K562 (cell line): ENCODE measurements at regions not wholly inside any gene's neighbourhood (a gene's known extent, or its start where the extent isn't known, plus 50 kb on each side); places are given as distances from the start of the nearest gene placed in this dataset.
A peak's percentile ranks its signal among the peaks of the same experiment; 100 is the strongest.

Experiments
- ATAC-seq: fragments of 200-7000 bp; cut with Tn5 transposase; 3 replicates; pipeline ENCODE4 v1.9.1; 2020; ENCODE audit warnings: moderate library complexity
- BruUV-seq: library from RNA; stranded (reverse); fragments of 400-500 nt; replicated peaks from 2 replicates; lab custom pipeline; 2021; lab: Mats Ljungman, UMichigan
- CTCF ChIA-PET: fragments of 300-600 bp; formaldehyde crosslinking; extraction: SDS; loops from one replicate; lab custom pipeline; 2021; ENCODE audit warnings: low intra/inter-chr PET ratio; lab: Yijun Ruan, JAX
- POLR2A ChIA-PET: fragments of 300-600, 350-650 bp; sonication (Branson Sonifier 250); formaldehyde crosslinking; extraction: SDS; loops from one replicate; lab custom pipeline; 2021; ENCODE audit warnings: antibody characterized with exemption, inconsistent platforms; lab: Yijun Ruan, JAX
- DNase-seq, 4 experiments: peaks; one replicate each; pipeline versions ENCODE4 v3.0.0 to v3.0.0-alpha.2; 2011 to 2018; ENCODE audit warnings: low spot score in 3 of 4, mixed read lengths in 3 of 4; ENCODE audit errors: extremely low read depth in 1 of 4
- FAIRE-seq: peaks from 2 replicates; lab custom pipeline; 2011; peaks lifted over from hg19 to GRCh38; lab: Jason Lieb, UNC
- H2AFZ ChIP-seq: 2 replicates; pipeline ENCODE4 v1.6.0; 2011; ENCODE audit warnings: low read depth, low read length, control low read depth, inconsistent platforms
- H3K27ac ChIP-seq: fragments of 200-600 bp; 3 replicates; pipeline ENCODE4 v1.8.0; 2011; ENCODE audit warnings: low read depth, mild to moderate bottlenecking, control low read depth, inconsistent platforms, low read length, moderate library complexity, mixed read lengths; ENCODE audit errors: extremely low read depth
- H3K27me3 ChIP-seq, 2 experiments: fragments of 300-600 bp in 1 of 2; 2 replicates in 1 of 2; 3 replicates in 1 of 2; pipeline versions ENCODE4 v1.6.0 to v1.8.0; 2011; ENCODE audit warnings: inconsistent platforms in 2 of 2, low read length in 2 of 2, mild to moderate bottlenecking in 1 of 2, mixed read lengths in 1 of 2, moderate library complexity in 1 of 2; ENCODE audit not compliant: control insufficient read depth in 2 of 2, insufficient read depth in 2 of 2
- H3K36me3 ChIP-seq: fragments of 300-600 bp; 3 replicates; pipeline ENCODE4 v1.8.0; 2011; ENCODE audit warnings: mild to moderate bottlenecking, low read length, inconsistent platforms; ENCODE audit not compliant: control insufficient read depth, insufficient read depth
- H3K4me1 ChIP-seq, 2 experiments: fragments of 200-600 bp in 1 of 2; replicated peaks in 1 of 2; 2 replicates in 1 of 2; 3 replicates in 1 of 2; pipeline versions ENCODE4 v1.5.1 to v1.8.0; 2011; ENCODE audit warnings: inconsistent platforms in 2 of 2, low read length in 2 of 2, mild to moderate bottlenecking in 1 of 2, mixed read lengths in 1 of 2, moderate library complexity in 1 of 2; ENCODE audit not compliant: control insufficient read depth in 2 of 2, insufficient read depth in 2 of 2
- H3K4me2 ChIP-seq: 2 replicates; pipeline ENCODE4 v1.6.1; 2011; ENCODE audit warnings: low read length, control low read depth, inconsistent platforms, mixed read lengths; ENCODE audit not compliant: insufficient read depth
- H3K4me3 ChIP-seq: fragments of 200-600 bp; sonication (generic), shearing (Covaris generic); 2 replicates; pipeline ENCODE4 v1.5.1; 2016; ENCODE audit warnings: control low read depth, inconsistent platforms
- H3K79me2 ChIP-seq: fragments of 200-600 bp; 3 replicates; pipeline ENCODE4 v1.8.0; 2011; ENCODE audit warnings: low read length, inconsistent platforms; ENCODE audit not compliant: control insufficient read depth, insufficient read depth
- H3K9ac ChIP-seq, 2 experiments: 2 replicates each; pipeline versions ENCODE4 v1.6.0 to v1.6.1; 2011; ENCODE audit warnings: low read depth in 2 of 2, low read length in 2 of 2, control low read depth in 1 of 2, inconsistent platforms in 1 of 2, mild to moderate bottlenecking in 1 of 2, mixed read lengths in 1 of 2; ENCODE audit not compliant: insufficient read depth in 1 of 2
- H3K9me1 ChIP-seq: one replicate; pipeline ENCODE4 v1.6.0; 2011; ENCODE audit warnings: inconsistent platforms, mild to moderate bottlenecking, low read length, moderate library complexity; ENCODE audit not compliant: control insufficient read depth, insufficient read depth
- H3K9me3 ChIP-seq: replicated peaks from 2 replicates; pipeline ENCODE4 v1.5.1; 2011; ENCODE audit warnings: low read depth, low read length, inconsistent platforms; ENCODE audit not compliant: control insufficient read depth, insufficient read depth
- H4K20me1 ChIP-seq: replicated peaks from 2 replicates; pipeline ENCODE4 v1.6.1; 2011; ENCODE audit warnings: low read length, inconsistent platforms, mixed read lengths; ENCODE audit not compliant: control insufficient read depth, insufficient read depth
- GABPB2 ChIP-seq: fragments of 250-450 bp; sonication (Bioruptor Pico); conservative IDR thresholded peaks from 2 replicates; pipeline ENCODE4 v1.5.1; 2021; ENCODE audit warnings: mild to moderate bottlenecking
- GATAD2A ChIP-seq: fragments of 450-650 bp; IDR thresholded peaks from 2 replicates; pipeline ENCODE4 v1.6.1; 2017
- GTF2B ChIP-seq: IDR thresholded peaks from 2 replicates; pipeline ENCODE4 v1.6.1; 2011; ENCODE audit not compliant: insufficient read length; ENCODE audit errors: extremely low read depth
- MAFF ChIP-seq: IDR thresholded peaks from 2 replicates; pipeline ENCODE4 v1.6.1; 2012; ENCODE audit warnings: low read length, improper control_type of control experiment
- PRMT5 ChIP-seq: sonication (generic); formaldehyde crosslinking; IDR thresholded peaks from 2 replicates; pipeline ENCODE4 v1.5.0; 2020; ENCODE audit warnings: missing genetic modification reagents
- TAF7 ChIP-seq: fragments of 450-650 bp; IDR thresholded peaks from 2 replicates; pipeline ENCODE4 v1.6.1; 2016; ENCODE audit warnings: missing genetic modification characterization, missing compliant biosample characterization
- ZNF3 ChIP-seq: fragments of 250-450 bp; sonication (Bioruptor Pico); IDR thresholded peaks from 2 replicates; pipeline ENCODE4 v1.5.0; 2021; ENCODE audit warnings: mild to moderate bottlenecking, moderate library complexity
- ZNF316 ChIP-seq: fragments of 450-650 bp; IDR thresholded peaks from 2 replicates; pipeline ENCODE4 v1.6.1; 2016
- ZNF695 ChIP-seq: fragments of 450-650 bp; formaldehyde crosslinking; IDR thresholded peaks from 2 replicates; pipeline ENCODE4 v1.4.0; 2020; ENCODE audit warnings: mild to moderate bottlenecking, moderate library complexity
- WGBS: fragments of 100-300 bp; shearing (Covaris generic); methylation state at CpG from one replicate; pipeline ENCODE4 v1.1.6; 2016; ENCODE audit warnings: low coverage, mixed read lengths; ENCODE audit not compliant: insufficient coverage; ENCODE audit errors: missing lambda C conversion rate; 5-methylcytosine and 5-hydroxymethylcytosine counted together
- in situ Hi-C: fragments of 300-500 bp; cut with MboI; formaldehyde crosslinking; loops from 4 replicates; pipeline ENCODE4 v1.15.0; 2018; ENCODE audit warnings: inconsistent platforms, mixed read lengths
- intact Hi-C: fragments of 100-400 bp; cut with micrococcal nuclease; formaldehyde crosslinking; loops from 2 replicates; pipeline ENCODE4 v1.14.2; 2022
- TF ChIP-seq, protein P1 (sequence below): fragments of 450-650 bp; IDR thresholded peaks from 2 replicates; pipeline ENCODE4 v1.6.1; 2018; ENCODE audit not compliant: partially characterized antibody
- TF ChIP-seq, protein P2 (sequence below): fragments of 250-450 bp; sonication (Bioruptor Pico); IDR thresholded peaks from 2 replicates; pipeline ENCODE4 v1.8.0; 2022; ENCODE audit warnings: inconsistent platforms, mild to moderate bottlenecking, moderate library complexity, borderline replicate concordance

GRCh38 chr20:40612247-40612646 is 76.8 kb downstream of the MAFB start:
- ChIA-PET POLR2A (no interaction called here), CTCF (no interaction called here)
- WGBS, result 2% methylated on average over 4 of the region's 4 CpGs
- BruUV-seq, result no TSS peak
- Histone ChIP-seq H3K9me1 (no peaks in the 10 kb centered on the region), H3K9ac (no peak overlapping the region), H3K79me2 (no peaks in the 10 kb centered on the region), H3K27ac (no peak overlapping the region), H3K4me3 (no peak overlapping the region), H3K27me3 (no peaks in the 10 kb centered on the region), H2AFZ (no peak overlapping the region), H3K4me2 (no peak overlapping the region), H3K4me1 (no peaks in the 10 kb centered on the region), H3K36me3 (no peaks in the 10 kb centered on the region), H4K20me1 (no peaks in the 10 kb centered on the region)
- intact Hi-C loops, result no loop called here
- FAIRE-seq (no peak), DNase-seq (no peak), ATAC-seq (no peak)
- TF ChIP-seq MAFF (peak; percentile 10; the same call in 1 of the 2 replicates), ZNF316 (peak; percentile 59), GATAD2A (no peak)
- TF ChIP-seq, all 486 proteins: peak for 2
- in situ Hi-C loops, result no loop called here
- H3K9me3 ChIP-seq, result no peaks in the 10 kb centered on the region

DNA sequence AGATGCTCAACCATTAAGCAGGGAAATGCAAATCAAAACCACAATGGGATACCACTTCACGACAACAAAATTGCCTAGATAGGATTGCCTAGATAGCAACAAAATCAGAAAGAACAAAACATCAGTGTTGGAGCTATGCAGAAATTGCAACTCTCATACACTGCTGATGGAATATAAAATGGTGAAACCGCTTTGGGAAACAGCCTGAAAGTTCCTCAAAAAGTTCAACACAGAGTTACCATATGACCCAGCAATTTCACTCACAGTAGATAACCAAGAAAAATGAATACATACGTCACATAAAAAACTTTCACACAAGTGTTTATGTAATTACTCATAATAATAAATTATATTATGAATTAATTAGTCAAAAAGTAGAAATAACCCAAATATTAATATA is 78.3 kb downstream of the MAFB start:
- Histone ChIP-seq H3K79me2 (no peaks in the 10 kb centered on the region), H3K4me1 (no peaks in the 10 kb centered on the region), H3K4me3 (no peak overlapping the region), H3K36me3 (no peaks in the 10 kb centered on the region), H3K4me2 (no peak overlapping the region), H3K9ac (no peak overlapping the region), H2AFZ (no peak overlapping the region), H3K9me1 (no peaks in the 10 kb centered on the region), H3K9me3 (no peaks in the 10 kb centered on the region), H4K20me1 (no peaks in the 10 kb centered on the region), H3K27me3 (no peaks in the 10 kb centered on the region), H3K27ac (no peak overlapping the region)
- ChIA-PET POLR2A (no interaction called here), CTCF (no interaction called here)
- no peak for DNase-seq
- in situ Hi-C loops, result no loop called here
- no TSS peak for BruUV-seq
- no peak for ATAC-seq
- TF ChIP-seq GABPB2 (no peak), GTF2B (no peak), TAF7 (no peak), ZNF3 (CRISPR knock-in tag) (no peak), PRMT5 (CRISPR knock-in tag) (no peak), ZNF695 (CRISPR knock-in tag) (no peak)
- TF ChIP-seq, protein P1, sequence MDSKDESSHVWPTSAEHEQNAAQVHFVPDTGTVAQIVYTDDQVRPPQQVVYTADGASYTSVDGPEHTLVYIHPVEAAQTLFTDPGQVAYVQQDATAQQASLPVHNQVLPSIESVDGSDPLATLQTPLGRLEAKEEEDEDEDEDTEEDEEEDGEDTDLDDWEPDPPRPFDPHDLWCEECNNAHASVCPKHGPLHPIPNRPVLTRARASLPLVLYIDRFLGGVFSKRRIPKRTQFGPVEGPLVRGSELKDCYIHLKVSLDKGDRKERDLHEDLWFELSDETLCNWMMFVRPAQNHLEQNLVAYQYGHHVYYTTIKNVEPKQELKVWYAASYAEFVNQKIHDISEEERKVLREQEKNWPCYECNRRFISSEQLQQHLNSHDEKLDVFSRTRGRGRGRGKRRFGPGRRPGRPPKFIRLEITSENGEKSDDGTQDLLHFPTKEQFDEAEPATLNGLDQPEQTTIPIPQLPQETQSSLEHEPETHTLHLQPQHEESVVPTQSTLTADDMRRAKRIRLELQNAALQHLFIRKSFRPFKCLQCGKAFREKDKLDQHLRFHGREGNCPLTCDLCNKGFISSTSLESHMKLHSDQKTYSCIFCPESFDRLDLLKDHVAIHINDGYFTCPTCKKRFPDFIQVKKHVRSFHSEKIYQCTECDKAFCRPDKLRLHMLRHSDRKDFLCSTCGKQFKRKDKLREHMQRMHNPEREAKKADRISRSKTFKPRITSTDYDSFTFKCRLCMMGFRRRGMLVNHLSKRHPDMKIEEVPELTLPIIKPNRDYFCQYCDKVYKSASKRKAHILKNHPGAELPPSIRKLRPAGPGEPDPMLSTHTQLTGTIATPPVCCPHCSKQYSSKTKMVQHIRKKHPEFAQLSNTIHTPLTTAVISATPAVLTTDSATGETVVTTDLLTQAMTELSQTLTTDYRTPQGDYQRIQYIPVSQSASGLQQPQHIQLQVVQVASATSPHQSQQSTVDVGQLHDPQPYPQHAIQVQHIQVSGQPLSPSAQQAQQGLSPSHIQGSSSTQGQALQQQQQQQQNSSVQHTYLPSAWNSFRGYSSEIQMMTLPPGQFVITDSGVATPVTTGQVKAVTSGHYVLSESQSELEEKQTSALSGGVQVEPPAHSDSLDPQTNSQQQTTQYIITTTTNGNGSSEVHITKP, result no peak
- TF ChIP-seq, protein P2, sequence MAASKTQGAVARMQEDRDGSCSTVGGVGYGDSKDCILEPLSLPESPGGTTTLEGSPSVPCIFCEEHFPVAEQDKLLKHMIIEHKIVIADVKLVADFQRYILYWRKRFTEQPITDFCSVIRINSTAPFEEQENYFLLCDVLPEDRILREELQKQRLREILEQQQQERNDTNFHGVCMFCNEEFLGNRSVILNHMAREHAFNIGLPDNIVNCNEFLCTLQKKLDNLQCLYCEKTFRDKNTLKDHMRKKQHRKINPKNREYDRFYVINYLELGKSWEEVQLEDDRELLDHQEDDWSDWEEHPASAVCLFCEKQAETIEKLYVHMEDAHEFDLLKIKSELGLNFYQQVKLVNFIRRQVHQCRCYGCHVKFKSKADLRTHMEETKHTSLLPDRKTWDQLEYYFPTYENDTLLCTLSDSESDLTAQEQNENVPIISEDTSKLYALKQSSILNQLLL (CRISPR knock-in tag), result no peak
- intact Hi-C loops, result no loop called here
- WGBS, result 0% methylated on average over 3 of the region's 3 CpGs
- no peak for FAIRE-seq
